Hepatocyte (in vitro differentiated cells): ENCODE measurements at regions not wholly inside any gene's neighbourhood (a gene's known extent, or its start where the extent isn't known, plus 50 kb on each side); places are given as distances from the start of the nearest gene placed in this dataset.

Experiments
- CTCF ChIP-seq: fragments of 200-600 bp; sonication (generic); IDR thresholded peaks from 2 replicates; pipeline ENCODE4 v1.5.1; 2016; ENCODE audit warnings: antibody characterized with exemption, mild to moderate bottlenecking; ENCODE audit not compliant: poor library complexity
- EZH2 ChIP-seq: fragments of 200-600 bp; sonication (generic); IDR thresholded peaks from 2 replicates; pipeline ENCODE4 v1.6.1; 2016; ENCODE audit warnings: antibody characterized with exemption, mild to moderate bottlenecking, borderline replicate concordance

- no peak for TF ChIP-seq EZH2
- TF ChIP-seq CTCF: no peak
Observed at GRCh38 chr4:137278431-137278830, 253.9 kb downstream of the PCDH18 start.
